Progenitor cell of endocrine pancreas (in vitro differentiated cells): ENCODE measurements at regions not wholly inside any gene's neighbourhood (a gene's known extent, or its start where the extent isn't known, plus 50 kb on each side); places are given as distances from the start of the nearest gene placed in this dataset.

Source experiments
- DNase-seq: peaks from one replicate; pipeline ENCODE4 v3.0.0; 2021; ENCODE audit warnings: low spot score; ENCODE audit not compliant: unreplicated experiment
- H3K27ac Mint-ChIP-seq: 2 replicates; pipeline ENCODE4 v1.8.0; 2021; ENCODE audit warnings: mild to moderate bottlenecking, moderate library complexity, mixed read lengths
- H3K27me3 Mint-ChIP-seq: 2 replicates; pipeline ENCODE4 v1.8.0; 2021; ENCODE audit warnings: mixed read lengths
- H3K36me3 Mint-ChIP-seq: 2 replicates; pipeline ENCODE4 v1.8.0; 2022; ENCODE audit warnings: mixed read lengths; ENCODE audit not compliant: insufficient read depth
- H3K4me1 Mint-ChIP-seq: 2 replicates; pipeline ENCODE4 v1.8.0; 2021; ENCODE audit warnings: low read depth, mixed read lengths
- H3K4me3 Mint-ChIP-seq: 2 replicates; pipeline ENCODE4 v1.8.0; 2021; ENCODE audit warnings: low read depth, mild to moderate bottlenecking, moderate library complexity, mixed read lengths
- H3K9me3 Mint-ChIP-seq: 2 replicates; pipeline ENCODE4 v1.8.0; 2021; ENCODE audit warnings: low read depth, mixed read lengths
- TF ChIP-seq, protein P1 (sequence below): fragments of 200-600 bp; sonication (generic); IDR thresholded peaks from one replicate; pipeline ENCODE4 v1.5.0; 2021; ENCODE audit warnings: antibody characterized with exemption, mild to moderate bottlenecking; ENCODE audit not compliant: unreplicated experiment

GRCh38 chr12:105961821-105962671 lies 176.7 kb downstream of the NUAK1 start:
- H3K4me3 Mint-ChIP-seq: no peak overlapping the region
- no peak for DNase-seq
- peaks cover 27% of the 10 kb centered on the region for H3K27me3 Mint-ChIP-seq
- H3K9me3 Mint-ChIP-seq: no peaks in the 10 kb centered on the region
- H3K36me3 Mint-ChIP-seq: no peaks in the 10 kb centered on the region
- peaks cover 7% of the 10 kb centered on the region for H3K4me1 Mint-ChIP-seq
- TF ChIP-seq, protein P1, sequence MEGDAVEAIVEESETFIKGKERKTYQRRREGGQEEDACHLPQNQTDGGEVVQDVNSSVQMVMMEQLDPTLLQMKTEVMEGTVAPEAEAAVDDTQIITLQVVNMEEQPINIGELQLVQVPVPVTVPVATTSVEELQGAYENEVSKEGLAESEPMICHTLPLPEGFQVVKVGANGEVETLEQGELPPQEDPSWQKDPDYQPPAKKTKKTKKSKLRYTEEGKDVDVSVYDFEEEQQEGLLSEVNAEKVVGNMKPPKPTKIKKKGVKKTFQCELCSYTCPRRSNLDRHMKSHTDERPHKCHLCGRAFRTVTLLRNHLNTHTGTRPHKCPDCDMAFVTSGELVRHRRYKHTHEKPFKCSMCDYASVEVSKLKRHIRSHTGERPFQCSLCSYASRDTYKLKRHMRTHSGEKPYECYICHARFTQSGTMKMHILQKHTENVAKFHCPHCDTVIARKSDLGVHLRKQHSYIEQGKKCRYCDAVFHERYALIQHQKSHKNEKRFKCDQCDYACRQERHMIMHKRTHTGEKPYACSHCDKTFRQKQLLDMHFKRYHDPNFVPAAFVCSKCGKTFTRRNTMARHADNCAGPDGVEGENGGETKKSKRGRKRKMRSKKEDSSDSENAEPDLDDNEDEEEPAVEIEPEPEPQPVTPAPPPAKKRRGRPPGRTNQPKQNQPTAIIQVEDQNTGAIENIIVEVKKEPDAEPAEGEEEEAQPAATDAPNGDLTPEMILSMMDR: no peak
- no peak overlapping the region for H3K27ac Mint-ChIP-seq

DNA sequence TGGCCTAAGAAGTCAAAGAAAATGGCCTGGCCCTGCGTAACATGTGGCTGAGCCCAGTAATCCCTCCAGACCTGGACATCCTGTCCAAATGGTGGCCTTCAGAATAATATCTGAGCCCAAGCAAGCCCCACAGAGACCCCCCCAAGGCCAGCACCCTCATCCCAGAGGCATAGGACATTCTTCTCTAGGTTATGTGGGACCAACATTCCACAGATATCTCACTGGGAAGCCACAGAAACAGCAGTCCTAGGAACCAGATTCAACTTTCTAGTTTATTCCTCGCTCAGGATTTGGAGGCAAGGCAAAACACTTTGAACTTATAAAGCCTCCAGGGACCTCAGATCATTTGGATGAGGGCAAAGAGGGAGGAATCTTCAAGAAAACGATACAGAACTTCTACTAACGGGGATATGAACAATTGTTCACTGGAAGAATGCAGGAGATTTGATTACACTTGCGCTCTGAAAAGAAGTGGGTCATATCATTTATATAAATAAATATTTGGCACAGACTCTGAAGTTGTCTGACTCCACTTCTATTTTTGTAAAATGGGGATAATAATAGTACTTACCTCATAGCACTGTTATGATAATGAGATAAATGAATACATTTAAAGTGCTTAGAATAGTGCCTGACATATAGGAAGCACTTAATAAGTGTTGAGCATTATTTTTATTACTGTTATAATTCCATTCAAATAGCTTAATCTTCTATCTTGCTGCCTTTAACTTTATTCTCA lies 171.5 kb downstream of the NUAK1 start:
- Mint-ChIP-seq H3K9me3 (no peaks in the 10 kb centered on the region), H3K4me3 (no peak overlapping the region), H3K4me1 (no peaks in the 10 kb centered on the region), H3K27ac (no peak overlapping the region), H3K27me3 (peaks cover 20% of the 10 kb centered on the region), H3K36me3 (no peaks in the 10 kb centered on the region)
- no peak for DNase-seq
- TF ChIP-seq, protein P1: no peak

DNA sequence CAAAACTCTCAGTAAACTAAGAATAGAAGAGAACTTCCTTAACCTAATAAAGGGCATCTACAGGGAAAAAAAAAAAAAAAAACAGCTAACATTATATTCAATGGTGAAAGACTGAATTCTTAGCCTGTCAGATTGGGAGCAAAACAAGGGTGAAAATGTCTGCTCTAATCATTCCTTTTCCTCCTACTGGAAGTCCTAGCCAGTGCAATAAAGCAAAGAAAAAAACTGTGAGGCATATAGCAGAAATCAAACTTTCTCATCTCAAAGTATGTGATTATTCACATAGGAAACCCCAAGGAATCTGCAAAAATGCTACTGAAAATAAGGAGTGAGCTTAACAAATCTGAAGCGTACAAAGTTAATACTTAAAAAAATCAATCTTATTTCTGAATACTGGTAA lies 170.7 kb downstream of the NUAK1 start:
- Mint-ChIP-seq H3K4me1 (no peaks in the 10 kb centered on the region), H3K27ac (no peak overlapping the region)
- TF ChIP-seq, protein P1: peak; percentile 7

GRCh38 chr12:105970885-105971284 lies 167.9 kb downstream of the NUAK1 start:
- Mint-ChIP-seq H3K36me3 (no peaks in the 10 kb centered on the region), H3K27me3 (peaks cover 7% of the 10 kb centered on the region), H3K4me1 (no peaks in the 10 kb centered on the region), H3K27ac (no peak overlapping the region), H3K9me3 (no peaks in the 10 kb centered on the region), H3K4me3 (no peak overlapping the region)
- DNase-seq: no peak
- TF ChIP-seq, protein P1: no peak

More for the DNA sequence above, 170.7 kb downstream of the NUAK1 start:
- Mint-ChIP-seq H3K27me3 (peaks cover 12% of the 10 kb centered on the region), H3K36me3 (no peaks in the 10 kb centered on the region), H3K4me3 (no peak overlapping the region), H3K9me3 (no peaks in the 10 kb centered on the region)
- no peak for DNase-seq

GRCh38 chr12:105974738-105975137 lies 164.0 kb downstream of the NUAK1 start:
- H3K27me3 Mint-ChIP-seq: peaks cover 7% of the 10 kb centered on the region
- TF ChIP-seq, protein P1: no peak
- DNase-seq: no peak
- H3K27ac Mint-ChIP-seq: no peak overlapping the region
- no peaks in the 10 kb centered on the region for H3K4me1 Mint-ChIP-seq
- H3K36me3 Mint-ChIP-seq: no peaks in the 10 kb centered on the region
- H3K9me3 Mint-ChIP-seq: no peaks in the 10 kb centered on the region
- no peak overlapping the region for H3K4me3 Mint-ChIP-seq
